ENCODE measurements at regions not wholly inside any gene's neighbourhood (a gene's known extent, or its start where the extent isn't known, plus 50 kb on each side); places are given as distances from the start of the nearest gene placed in this dataset.

DNA sequence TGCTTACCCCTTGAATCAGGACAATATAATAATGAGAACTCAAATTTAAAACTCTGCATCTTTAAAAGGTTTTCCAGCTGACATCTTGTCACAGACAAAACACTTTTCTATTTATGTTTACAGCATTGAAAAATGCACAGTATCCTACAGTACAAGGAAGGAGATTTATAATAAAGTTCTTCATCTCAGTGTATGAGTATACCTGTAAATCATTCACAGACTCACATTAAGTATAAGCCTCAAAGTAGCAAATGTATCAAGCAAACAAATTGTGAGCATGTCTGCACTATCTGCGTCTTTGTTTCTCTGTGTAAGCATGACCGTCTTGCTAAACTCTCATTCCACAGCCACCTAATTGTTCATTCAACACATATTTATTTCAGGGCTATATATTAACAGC is 52.8 kb downstream of the PPP1R2C start:
- Histone ChIP-seq H3K9ac (no peak overlapping the region), H3K36me3 (no peaks in the 10 kb centered on the region), H4K20me1 (no peaks in the 10 kb centered on the region), H3K9me3 (no peaks in the 10 kb centered on the region), H3K4me3 (no peak overlapping the region), H3K4me2 (no peak overlapping the region), H3K4me1 (no peaks in the 10 kb centered on the region), H3K27me3 (peaks cover 47% of the 10 kb centered on the region), H3K27ac (no peak overlapping the region)
- TF ChIP-seq Cebpa-rat (IDR thresholded peaks at IDR 0.05) = no peak

DNA sequence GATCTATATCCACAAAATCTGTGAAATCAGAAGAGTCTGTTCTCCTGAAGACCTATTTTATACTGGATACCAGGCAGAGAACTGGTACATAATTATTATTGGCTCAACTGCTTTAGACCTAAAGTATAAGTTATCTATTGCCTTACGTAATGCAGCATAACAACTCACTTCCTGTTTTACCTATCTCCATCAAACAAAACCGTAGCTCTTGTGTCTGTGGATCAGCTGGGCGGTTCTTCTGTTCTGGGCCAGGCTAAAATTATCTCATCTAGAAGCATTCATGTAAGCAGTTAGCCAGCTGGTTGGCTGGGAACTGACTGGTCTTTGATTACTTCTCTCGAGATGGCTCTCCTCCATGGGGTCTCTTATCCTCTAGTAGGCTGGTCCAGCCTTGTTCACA is 57.8 kb downstream of the PPP1R2C start:
- Histone ChIP-seq H3K27me3 (peaks cover 58% of the 10 kb centered on the region), H3K36me3 (no peaks in the 10 kb centered on the region), H4K20me1 (no peaks in the 10 kb centered on the region), H3K9ac (no peak overlapping the region), H3K4me2 (no peak overlapping the region), H3K4me1 (no peaks in the 10 kb centered on the region), H3K4me3 (no peak overlapping the region), H3K27ac (no peak overlapping the region), H3K9me3 (no peaks in the 10 kb centered on the region)
- no peak for TF ChIP-seq Cebpa-rat (IDR thresholded peaks at IDR 0.05)

DNA sequence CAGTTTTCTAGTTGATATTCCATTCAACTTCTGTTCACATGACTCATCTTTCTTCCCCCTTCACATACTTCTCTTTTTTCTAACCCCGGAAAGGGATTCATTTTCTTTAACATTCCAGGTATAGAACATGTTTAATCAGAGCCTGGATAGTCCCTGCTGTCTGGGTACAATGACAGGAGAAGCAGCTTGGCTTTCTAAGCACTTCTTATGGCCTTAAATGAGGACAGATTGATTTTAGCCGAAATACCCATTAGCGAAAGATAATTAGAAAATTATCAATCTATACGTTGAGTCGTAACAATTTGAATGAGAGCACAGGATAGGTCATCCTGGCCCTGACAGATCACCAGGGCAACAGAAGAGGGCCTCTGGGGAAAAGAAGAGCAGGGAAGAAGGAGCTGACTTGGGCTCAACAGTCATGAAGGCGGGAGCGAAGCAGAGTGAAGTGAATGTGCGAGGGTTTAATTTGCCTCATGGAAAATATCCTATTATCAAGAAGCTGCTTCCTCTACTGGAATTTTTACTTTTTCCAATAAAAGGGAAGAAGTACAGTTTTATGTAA is 62.2 kb downstream of the PPP1R2C start:
- Histone ChIP-seq H3K27me3 (peaks cover 82% of the 10 kb centered on the region), H3K4me1 (no peaks in the 10 kb centered on the region), H3K27ac (no peak overlapping the region), H3K36me3 (no peaks in the 10 kb centered on the region), H3K9ac (no peak overlapping the region), H3K4me2 (no peak overlapping the region), H3K9me3 (no peaks in the 10 kb centered on the region), H4K20me1 (no peaks in the 10 kb centered on the region; the same call in 1 of the 2 replicates), H3K4me3 (no peak overlapping the region)
- no peak for TF ChIP-seq Cebpa-rat (IDR thresholded peaks at IDR 0.05)

DNA sequence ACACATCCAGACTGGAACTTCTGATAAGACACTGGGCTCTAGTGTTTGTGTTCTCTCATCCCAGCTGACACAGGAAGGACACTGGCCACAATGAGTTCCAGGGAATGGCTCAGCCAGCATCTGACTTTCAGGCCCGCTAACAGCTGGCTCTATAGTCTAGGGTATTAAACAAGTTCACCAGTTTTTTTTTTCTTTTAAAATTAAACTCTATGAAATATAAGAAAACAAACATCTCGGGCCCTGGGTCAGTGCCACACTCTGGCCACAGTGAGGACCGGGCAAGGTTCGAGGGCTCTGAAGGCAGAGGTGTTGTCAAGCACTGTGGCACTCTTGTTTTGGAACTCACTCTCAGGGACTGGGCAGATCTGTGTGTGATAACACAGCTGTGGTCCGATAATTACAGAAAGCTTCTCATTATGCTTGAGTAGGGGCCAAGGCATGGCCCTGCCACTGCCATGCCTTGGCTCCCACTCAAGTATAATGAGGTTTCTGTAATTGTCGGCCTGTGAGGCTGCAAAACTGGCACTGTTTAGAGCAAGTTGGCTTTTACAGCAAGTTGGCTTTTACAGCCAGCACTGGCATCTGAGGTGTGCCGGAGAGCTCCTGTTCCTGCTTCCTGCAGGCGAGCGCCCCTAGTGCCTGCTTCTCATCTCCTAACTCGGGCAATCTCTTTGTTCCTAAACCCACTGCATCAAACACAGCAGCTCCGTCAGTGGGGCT is 62.8 kb downstream of the PPP1R2C start:
- no peaks in the 10 kb centered on the region for H3K9me3 ChIP-seq
- H3K27me3 ChIP-seq = peaks cover 88% of the 10 kb centered on the region
- no peaks in the 10 kb centered on the region for H3K4me1 ChIP-seq
- no peaks in the 10 kb centered on the region for H3K36me3 ChIP-seq
- H3K4me3 ChIP-seq = no peak overlapping the region
- TF ChIP-seq Cebpa-rat (IDR thresholded peaks at IDR 0.05) = no peak
- no peaks in the 10 kb centered on the region; the same call in 1 of the 2 replicates for H4K20me1 ChIP-seq
- no peak overlapping the region for H3K4me2 ChIP-seq
- no peak overlapping the region for H3K27ac ChIP-seq
- H3K9ac ChIP-seq = no peak overlapping the region

DNA sequence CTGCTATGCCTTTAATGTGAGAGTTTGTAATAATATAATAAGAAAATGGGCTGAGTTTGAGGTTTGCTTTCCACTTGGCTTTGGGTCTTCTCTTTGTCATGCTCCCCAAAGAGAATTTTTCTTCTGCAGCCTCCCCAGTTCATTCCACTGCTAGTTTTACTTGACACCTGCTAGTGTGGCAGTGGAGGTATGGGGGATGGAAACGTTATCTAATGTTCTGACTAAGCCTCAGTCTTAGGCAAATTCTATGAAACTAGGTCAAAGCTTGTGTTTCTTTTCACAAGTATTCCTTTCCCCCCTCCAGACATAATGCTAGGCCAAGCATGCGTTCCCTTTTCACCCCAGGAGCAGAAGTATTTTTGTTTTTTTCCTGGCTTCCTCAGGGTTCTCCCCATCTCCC is 67.5 kb downstream of the PPP1R2C start:
- no peak for TF ChIP-seq Cebpa-rat (IDR thresholded peaks at IDR 0.05)
- H3K36me3 ChIP-seq = no peaks in the 10 kb centered on the region
- H3K27ac ChIP-seq = no peak overlapping the region
- no peaks in the 10 kb centered on the region; the same call in 1 of the 2 replicates for H4K20me1 ChIP-seq
- H3K27me3 ChIP-seq = peaks cover 82% of the 10 kb centered on the region
- no peak overlapping the region for H3K4me2 ChIP-seq
- no peaks in the 10 kb centered on the region for H3K4me1 ChIP-seq
- no peak overlapping the region for H3K4me3 ChIP-seq
- H3K9me3 ChIP-seq = no peaks in the 10 kb centered on the region
- no peak overlapping the region for H3K9ac ChIP-seq

DNA sequence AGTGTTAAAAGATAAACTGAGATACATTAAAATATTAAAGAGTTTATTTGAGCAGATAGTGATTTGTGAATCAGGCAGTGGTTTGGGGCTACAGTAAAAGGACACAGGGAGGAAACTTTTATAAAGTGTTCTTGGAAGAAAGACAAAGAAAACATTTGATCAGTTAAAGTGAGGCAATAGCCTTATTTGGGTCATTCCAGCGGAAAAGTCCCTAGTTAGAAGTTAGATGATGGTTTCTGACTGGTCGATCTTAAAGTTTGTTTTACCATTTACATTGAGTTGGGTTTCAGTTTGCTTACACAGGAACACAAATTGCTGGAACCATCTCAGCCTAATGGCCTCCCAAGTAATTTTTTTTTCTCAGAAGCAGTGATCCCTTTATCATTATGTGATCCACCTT is 69.7 kb downstream of the PPP1R2C start:
- Histone ChIP-seq H3K4me3 (no peak overlapping the region), H3K9me3 (no peaks in the 10 kb centered on the region), H3K4me1 (peaks cover 10% of the 10 kb centered on the region; the same call in 1 of the 2 replicates), H3K4me2 (no peak overlapping the region), H3K27me3 (peaks cover 77% of the 10 kb centered on the region), H3K27ac (no peak overlapping the region), H3K36me3 (no peaks in the 10 kb centered on the region), H3K9ac (no peak overlapping the region), H4K20me1 (no peaks in the 10 kb centered on the region; the same call in 1 of the 2 replicates)
- TF ChIP-seq Cebpa-rat (IDR thresholded peaks at IDR 0.05) = no peak

DNA sequence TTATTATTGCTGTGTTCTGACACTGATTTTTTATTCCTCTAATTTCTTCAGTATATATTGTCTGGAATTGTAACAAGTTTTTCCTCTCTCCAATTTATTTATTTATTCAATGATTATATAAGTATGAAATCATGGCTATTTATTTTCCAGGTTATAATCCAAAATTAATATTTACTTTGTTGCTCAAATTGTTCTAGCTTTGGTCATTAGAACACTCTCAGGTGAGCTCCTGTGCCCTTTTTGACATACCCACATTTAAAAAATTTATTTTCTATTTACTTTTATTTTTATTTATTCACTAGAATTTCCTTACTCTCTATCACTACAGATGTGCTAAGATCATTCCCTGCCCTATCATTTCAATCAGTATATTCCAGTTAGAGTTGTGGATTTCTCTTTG is 70.2 kb downstream of the PPP1R2C start:
- no peaks in the 10 kb centered on the region; the same call in 1 of the 2 replicates for H4K20me1 ChIP-seq
- no peak overlapping the region for H3K9ac ChIP-seq
- TF ChIP-seq Cebpa-rat (IDR thresholded peaks at IDR 0.05) = no peak
- no peak overlapping the region for H3K4me2 ChIP-seq
- H3K27ac ChIP-seq = no peak overlapping the region
- H3K9me3 ChIP-seq = no peaks in the 10 kb centered on the region
- H3K27me3 ChIP-seq = peaks cover 77% of the 10 kb centered on the region
- no peak overlapping the region for H3K4me3 ChIP-seq
- peaks cover 10% of the 10 kb centered on the region; the same call in 1 of the 2 replicates for H3K4me1 ChIP-seq
- H3K36me3 ChIP-seq = no peaks in the 10 kb centered on the region

DNA sequence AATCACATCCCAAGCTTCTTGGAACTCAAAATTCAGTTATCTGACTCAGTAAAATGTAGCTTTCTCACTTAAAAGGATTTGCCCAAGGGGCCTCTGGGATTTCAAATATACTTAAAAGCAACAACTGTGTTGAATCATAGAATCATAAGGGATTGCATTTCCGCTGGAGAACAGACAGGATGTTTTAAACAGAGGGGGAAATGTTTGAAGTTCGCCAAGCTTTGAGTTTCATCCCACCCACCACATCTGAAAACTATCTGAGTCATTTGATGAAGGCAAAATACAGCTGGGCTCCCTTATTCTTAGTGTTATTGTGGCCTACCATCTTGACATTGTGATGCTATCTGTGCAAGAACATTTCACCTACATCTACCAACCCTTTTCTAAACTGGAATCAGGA is 73.5 kb downstream of the PPP1R2C start:
- Histone ChIP-seq H3K27me3 (peaks cover 74% of the 10 kb centered on the region), H3K36me3 (no peaks in the 10 kb centered on the region), H3K4me1 (peaks cover 10% of the 10 kb centered on the region; the same call in 1 of the 2 replicates), H3K27ac (no peak overlapping the region), H3K9ac (no peak overlapping the region), H4K20me1 (no peaks in the 10 kb centered on the region), H3K4me2 (no peak overlapping the region), H3K9me3 (no peaks in the 10 kb centered on the region), H3K4me3 (no peak overlapping the region)
- no peak for TF ChIP-seq Cebpa-rat (IDR thresholded peaks at IDR 0.05)

DNA sequence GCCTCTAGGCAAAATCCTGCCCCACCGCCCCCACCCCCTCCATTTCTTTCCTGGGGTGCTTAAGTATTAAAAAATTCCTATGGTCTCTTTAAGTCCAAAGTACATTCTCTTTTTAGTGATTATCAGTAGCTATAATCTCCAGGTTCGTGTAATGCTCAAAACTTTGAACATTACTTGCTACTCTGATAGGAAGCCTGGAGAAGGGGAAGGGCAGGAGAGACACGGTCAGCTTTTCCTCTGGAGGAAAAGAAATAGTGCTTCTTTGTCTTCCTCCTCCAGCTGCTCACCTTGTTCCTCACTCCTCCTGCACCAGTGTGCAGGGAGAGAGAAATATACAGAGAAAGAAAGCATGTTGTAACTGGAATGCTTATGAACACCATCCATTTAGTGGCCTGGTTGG is 80.4 kb downstream of the PPP1R2C start:
- Histone ChIP-seq H3K27me3 (peaks cover 92% of the 10 kb centered on the region), H3K4me3 (no peak overlapping the region), H3K4me2 (no peak overlapping the region), H3K27ac (no peak overlapping the region), H4K20me1 (peaks cover 11% of the 10 kb centered on the region; the same call in 1 of the 2 replicates), H3K9ac (no peak overlapping the region), H3K36me3 (no peaks in the 10 kb centered on the region), H3K9me3 (no peaks in the 10 kb centered on the region), H3K4me1 (no peaks in the 10 kb centered on the region)
- no peak for TF ChIP-seq Cebpa-rat (IDR thresholded peaks at IDR 0.05)

DNA sequence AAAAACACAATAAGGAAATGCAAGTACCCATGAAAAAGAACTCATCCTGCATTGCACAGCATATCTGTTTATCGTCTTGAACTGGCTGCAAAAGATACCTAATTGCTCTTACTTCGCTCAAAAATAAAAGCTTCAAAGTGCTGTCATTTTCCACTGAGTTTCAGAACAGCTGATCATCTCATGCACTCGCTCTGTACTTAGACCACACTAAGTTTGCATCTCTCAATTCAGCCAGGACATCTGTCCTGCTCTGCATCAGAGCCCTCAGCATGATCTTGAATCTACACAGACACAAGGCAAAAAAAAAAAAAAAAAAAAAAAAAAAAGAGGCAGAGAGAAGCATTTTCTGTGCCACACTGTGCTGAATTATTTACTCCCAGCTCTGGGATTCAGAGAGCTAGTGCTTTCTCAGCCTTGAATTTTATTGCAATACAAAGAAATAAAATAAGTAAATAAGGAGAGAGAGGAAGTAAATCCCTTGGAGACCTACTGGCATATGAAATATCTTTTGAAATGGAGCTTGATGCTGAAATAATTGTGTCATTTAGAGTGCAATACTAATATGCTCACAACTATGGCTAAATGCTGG is 81.3 kb downstream of the PPP1R2C start:
- H3K9ac ChIP-seq = no peak overlapping the region
- H3K9me3 ChIP-seq = no peaks in the 10 kb centered on the region
- no peaks in the 10 kb centered on the region for H3K4me1 ChIP-seq
- no peak overlapping the region for H3K4me3 ChIP-seq
- no peaks in the 10 kb centered on the region for H3K36me3 ChIP-seq
- peaks cover 92% of the 10 kb centered on the region for H3K27me3 ChIP-seq
- peaks cover 11% of the 10 kb centered on the region; the same call in 1 of the 2 replicates for H4K20me1 ChIP-seq
- H3K27ac ChIP-seq = no peak overlapping the region
- no peak for TF ChIP-seq Cebpa-rat (IDR thresholded peaks at IDR 0.05)
- H3K4me2 ChIP-seq = no peak overlapping the region

Data from BLaER1 (cell line).